ENCODE measurements at regions not wholly inside any gene's neighbourhood (a gene's known extent, or its start where the extent isn't known, plus 50 kb on each side); places are given as distances from the start of the nearest gene placed in this dataset.

DNA sequence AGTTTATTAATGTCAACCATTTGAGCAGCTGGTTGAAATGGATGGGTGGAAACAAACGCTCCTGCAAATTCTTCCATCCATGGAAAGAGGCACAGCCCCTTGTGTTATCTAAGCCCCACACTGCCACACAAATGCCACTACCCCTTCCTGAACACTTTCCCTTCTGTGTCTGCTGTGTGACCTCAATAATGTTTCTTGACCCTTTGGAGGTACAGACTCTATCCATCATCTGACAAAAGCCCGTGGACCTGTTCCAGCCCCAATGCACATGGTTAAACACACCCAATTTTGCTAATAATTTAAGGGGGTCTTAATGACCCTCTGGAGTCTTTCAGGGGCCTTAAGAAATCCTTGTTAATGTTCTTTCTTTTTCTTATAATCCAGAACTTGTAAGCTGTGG is 482.2 kb upstream of the CFAP20DC start:
- TF ChIP-seq BHLHE40 (IDR thresholded peaks at IDR 0.05; ENCODE audit: borderline replicate concordance) (no peak), FOXK2 (IDR thresholded peaks at IDR 0.05) (no peak), SP1 (IDR thresholded peaks at IDR 0.05) (no peak), ELF4 (IDR thresholded peaks at IDR 0.05) (no peak), FOXM1 (IDR thresholded peaks at IDR 0.05; ENCODE audit: borderline replicate concordance) (no peak), SUZ12 (IDR thresholded peaks at IDR 0.05) (no peak), NFRKB (IDR thresholded peaks at IDR 0.05) (no peak), TARDBP (IDR thresholded peaks at IDR 0.05) (no peak), L3MBTL2 (conservative IDR thresholded peaks at IDR 0.05) (no peak), ZNF384 (IDR thresholded peaks at IDR 0.05) (no peak), HDGF (IDR thresholded peaks at IDR 0.05; ENCODE audit: borderline replicate concordance) (no peak)
- TF ChIP-seq, protein P1, sequence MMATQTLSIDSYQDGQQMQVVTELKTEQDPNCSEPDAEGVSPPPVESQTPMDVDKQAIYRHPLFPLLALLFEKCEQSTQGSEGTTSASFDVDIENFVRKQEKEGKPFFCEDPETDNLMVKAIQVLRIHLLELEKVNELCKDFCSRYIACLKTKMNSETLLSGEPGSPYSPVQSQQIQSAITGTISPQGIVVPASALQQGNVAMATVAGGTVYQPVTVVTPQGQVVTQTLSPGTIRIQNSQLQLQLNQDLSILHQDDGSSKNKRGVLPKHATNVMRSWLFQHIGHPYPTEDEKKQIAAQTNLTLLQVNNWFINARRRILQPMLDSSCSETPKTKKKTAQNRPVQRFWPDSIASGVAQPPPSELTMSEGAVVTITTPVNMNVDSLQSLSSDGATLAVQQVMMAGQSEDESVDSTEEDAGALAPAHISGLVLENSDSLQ (IDR thresholded peaks at IDR 0.05): no peak
